Right lobe of liver (tissue), 6 donors: ENCODE measurements at regions not wholly inside any gene's neighbourhood (a gene's known extent, or its start where the extent isn't known, plus 50 kb on each side); places are given as distances from the start of the nearest gene placed in this dataset.

Experiments used
- ATAC-seq, 4 donors: fragments of 200-7000 bp; cut with Tn5 transposase; one replicate each; pipeline ENCODE4 v1.9.1; 2020; ENCODE audit warnings: mild to moderate bottlenecking in 4 of 4, moderate library complexity in 4 of 4
- DNase-seq, 3 donors: peaks; one replicate each; pipeline ENCODE4 v3.0.0-alpha.2; 2020
- H3K27ac ChIP-seq, 3 donors: fragments of 200-600 bp; one replicate each; pipeline ENCODE4 v1.8.0; 2022
- H3K27me3 ChIP-seq, 2 donors: fragments of 200-600 bp; one replicate each; pipeline ENCODE4 v1.8.0; 2022
- H3K36me3 ChIP-seq, 4 donors: fragments of 200-600 bp; sonication (generic) in 1 of 4; one replicate each; pipeline versions ENCODE4 v1.5.1 to v1.8.0; 2017 to 2022; ENCODE audit warnings: control low read depth in 1 of 4
- H3K4me1 ChIP-seq, 4 donors: fragments of 200-600 bp; sonication (generic) in 1 of 4; one replicate each; pipeline versions ENCODE4 v1.5.1 to v1.8.0; 2017 to 2022; ENCODE audit warnings: control low read depth in 1 of 4
- H3K4me3 ChIP-seq, 3 donors: fragments of 200-600 bp; one replicate each; pipeline ENCODE4 v1.8.0; 2022
- H3K9me3 ChIP-seq, 4 donors: fragments of 200-600 bp; sonication (generic) in 1 of 4; one replicate each; pipeline versions ENCODE4 v1.5.1 to v1.8.0; 2017 to 2022; ENCODE audit warnings: control low read depth in 1 of 4
- CTCF ChIP-seq, 4 donors: fragments of 200-600 bp in 3 of 4; fragments of 450-650 bp in 1 of 4; IDR thresholded peaks; one replicate each; pipeline versions ENCODE4 v1.5.1 to v1.8.0; 2016 to 2022; ENCODE audit warnings: antibody characterized with exemption in 4 of 4, mild to moderate bottlenecking in 2 of 4
- POLR2A ChIP-seq: fragments of 450-650 bp; IDR thresholded peaks from one replicate; pipeline ENCODE4 v1.6.1; 2017; ENCODE audit warnings: antibody characterized with exemption, mild to moderate bottlenecking
- WGBS: methylation state at CpG from one replicate; pipeline ENCODE4 v1.1.6; 2018; ENCODE audit warnings: low coverage, low lambda C conversion rate; ENCODE audit not compliant: insufficient coverage; ENCODE audit errors: missing lambda C conversion rate; 5-methylcytosine and 5-hydroxymethylcytosine counted together
- intact Hi-C, 2 donors: fragments of 100-400 bp; cut with DNase I; formaldehyde crosslinking; loops; one replicate each; pipeline versions ENCODE4 v1.11.2 to v1.14.1; 2022
- donor health status: DM: no; HTN: yes; CAD: no.
- donor health status: DM: no; HTN: no; CAD: no.
- donor health status: DM: no; HTN: no; CAD: no.
- donor health status: DM: no; HTN: yes; CAD: no.
- donor health status: DM: no; HTN: yes; CAD: no.

- Histone ChIP-seq H3K27ac (no peak overlapping the region), H3K4me1 (no peaks in the 10 kb centered on the region), H3K4me3 (no peak overlapping the region), H3K9me3 (no peaks in the 10 kb centered on the region), H3K27me3 (no peaks in the 10 kb centered on the region), H3K36me3 (no peaks in the 10 kb centered on the region)
- intact Hi-C loops = no loop called here
- ATAC-seq (no peak), DNase-seq (no peak)
- TF ChIP-seq POLR2A = no peak
- no peak for TF ChIP-seq CTCF (IDR thresholded peaks at IDR 0.05)
Measured at GRCh38 chr14:98694541-98694940, 577.5 kb downstream of the BCL11B start.

- 45% methylated on average over 1 of the region's 1 CpG for WGBS
- intact Hi-C loops = no loop called here
- H3K27me3 ChIP-seq = no peaks in the 10 kb centered on the region
- no peaks in the 10 kb centered on the region for H3K36me3 ChIP-seq
- no peaks in the 10 kb centered on the region for H3K4me1 ChIP-seq
- ATAC-seq (no peak), DNase-seq (no peak)
- TF ChIP-seq POLR2A = no peak
- TF ChIP-seq CTCF (IDR thresholded peaks at IDR 0.05) = no peak
- no peak overlapping the region for H3K27ac ChIP-seq
- H3K9me3 ChIP-seq = no peaks in the 10 kb centered on the region
- no peak overlapping the region for H3K4me3 ChIP-seq
Measured at GRCh38 chr14:98695809-98696208, 576.2 kb downstream of the BCL11B start.

- H3K4me3 ChIP-seq = no peak overlapping the region
- no peak for ATAC-seq
- 60% methylated on average over 2 of the region's 3 CpGs for WGBS
- TF ChIP-seq CTCF (IDR thresholded peaks at IDR 0.05) (no peak), POLR2A (no peak)
- H3K4me1 ChIP-seq = no peaks in the 10 kb centered on the region
- DNase-seq = no peak
- intact Hi-C loops = no loop called here
- H3K27ac ChIP-seq = no peak overlapping the region
- H3K9me3 ChIP-seq = no peaks in the 10 kb centered on the region
- H3K36me3 ChIP-seq = no peaks in the 10 kb centered on the region
- no peaks in the 10 kb centered on the region for H3K27me3 ChIP-seq
Measured at GRCh38 chr14:98698341-98698740, 573.7 kb downstream of the BCL11B start.

- intact Hi-C loops = no loop called here
- H3K27ac ChIP-seq = no peak overlapping the region
- no peak for TF ChIP-seq POLR2A
- TF ChIP-seq CTCF (IDR thresholded peaks at IDR 0.05) = no peak
- H3K4me3 ChIP-seq = no peak overlapping the region
- ATAC-seq (no peak), DNase-seq (no peak)
- no peaks in the 10 kb centered on the region for H3K27me3 ChIP-seq
- H3K9me3 ChIP-seq = no peaks in the 10 kb centered on the region
- no peaks in the 10 kb centered on the region for H3K4me1 ChIP-seq
- WGBS = 42% methylated on average over 3 of the region's 3 CpGs
- no peaks in the 10 kb centered on the region for H3K36me3 ChIP-seq
Measured at GRCh38 chr14:98700748-98701147, 571.2 kb downstream of the BCL11B start.

- Histone ChIP-seq H3K4me3 (no peak overlapping the region), H3K36me3 (no peaks in the 10 kb centered on the region), H3K27ac (no peak overlapping the region), H3K27me3 (no peaks in the 10 kb centered on the region), H3K9me3 (no peaks in the 10 kb centered on the region), H3K4me1 (no peaks in the 10 kb centered on the region)
- DNase-seq (no peak), ATAC-seq (no peak)
- intact Hi-C loops = no loop called here
- 43% methylated on average over 5 of the region's 5 CpGs for WGBS
- no peak for TF ChIP-seq CTCF (IDR thresholded peaks at IDR 0.05)
- TF ChIP-seq POLR2A = no peak
Measured at GRCh38 chr14:98701377-98701776, 570.6 kb downstream of the BCL11B start.
